ENCODE measurements at regions not wholly inside any gene's neighbourhood (a gene's known extent, or its start where the extent isn't known, plus 50 kb on each side); places are given as distances from the start of the nearest gene placed in this dataset.

DNA sequence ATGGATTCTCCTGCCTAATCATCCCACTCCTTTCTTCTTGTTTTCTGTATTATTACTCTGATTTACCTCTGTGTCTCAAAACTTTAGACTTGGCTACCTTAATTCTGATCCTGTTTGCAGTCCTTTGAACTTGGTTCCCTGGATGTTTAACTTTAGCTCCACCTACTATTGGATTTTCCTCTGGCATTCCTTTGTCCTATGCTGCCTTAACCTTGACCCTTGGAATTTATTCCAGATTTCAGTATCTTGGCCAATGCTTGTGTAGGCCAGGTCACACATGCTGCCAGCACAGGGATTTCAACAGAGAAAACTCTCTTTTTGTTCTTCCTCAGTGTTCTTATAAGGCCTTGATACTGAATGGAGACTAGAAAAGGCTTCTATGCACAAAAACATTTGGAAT is 65.0 kb upstream of the DNAJC19 start:
- no peak for TF ChIP-seq POLR2A (IDR thresholded peaks at IDR 0.05)
- TF ChIP-seq, protein P1, sequence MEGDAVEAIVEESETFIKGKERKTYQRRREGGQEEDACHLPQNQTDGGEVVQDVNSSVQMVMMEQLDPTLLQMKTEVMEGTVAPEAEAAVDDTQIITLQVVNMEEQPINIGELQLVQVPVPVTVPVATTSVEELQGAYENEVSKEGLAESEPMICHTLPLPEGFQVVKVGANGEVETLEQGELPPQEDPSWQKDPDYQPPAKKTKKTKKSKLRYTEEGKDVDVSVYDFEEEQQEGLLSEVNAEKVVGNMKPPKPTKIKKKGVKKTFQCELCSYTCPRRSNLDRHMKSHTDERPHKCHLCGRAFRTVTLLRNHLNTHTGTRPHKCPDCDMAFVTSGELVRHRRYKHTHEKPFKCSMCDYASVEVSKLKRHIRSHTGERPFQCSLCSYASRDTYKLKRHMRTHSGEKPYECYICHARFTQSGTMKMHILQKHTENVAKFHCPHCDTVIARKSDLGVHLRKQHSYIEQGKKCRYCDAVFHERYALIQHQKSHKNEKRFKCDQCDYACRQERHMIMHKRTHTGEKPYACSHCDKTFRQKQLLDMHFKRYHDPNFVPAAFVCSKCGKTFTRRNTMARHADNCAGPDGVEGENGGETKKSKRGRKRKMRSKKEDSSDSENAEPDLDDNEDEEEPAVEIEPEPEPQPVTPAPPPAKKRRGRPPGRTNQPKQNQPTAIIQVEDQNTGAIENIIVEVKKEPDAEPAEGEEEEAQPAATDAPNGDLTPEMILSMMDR (IDR thresholded peaks at IDR 0.05) = no peak

All from adrenal gland (tissue), 5 donors.